Panc1 (cell line): ENCODE measurements at regions not wholly inside any gene's neighbourhood (a gene's known extent, or its start where the extent isn't known, plus 50 kb on each side); places are given as distances from the start of the nearest gene placed in this dataset.
"Not testable (repeated sequence)": the region's sequence is repeated elsewhere in the genome, so short reads cannot be mapped to it uniquely, and the experiment has no call there.

Experiments
- CTCF ChIP-seq: fragments of 450-650 bp; IDR thresholded peaks from 2 replicates; pipeline ENCODE4 v1.5.1; 2017; ENCODE audit warnings: mild to moderate bottlenecking
- POLR2AphosphoS5 ChIP-seq: IDR thresholded peaks from 2 replicates; pipeline ENCODE4 v1.6.1; 2012; ENCODE audit warnings: mild to moderate bottlenecking, low read depth, low read length, moderate library complexity
- REST ChIP-seq, 2 experiments: IDR thresholded peaks; 2 replicates each; pipeline ENCODE4 v1.6.1; 2011 to 2012; ENCODE audit warnings: low read depth in 2 of 2, control low read depth in 1 of 2, low read length in 1 of 2, mild to moderate bottlenecking in 1 of 2, moderate library complexity in 1 of 2; ENCODE audit not compliant: insufficient read depth in 1 of 2
- SIN3A ChIP-seq: IDR thresholded peaks from 2 replicates; pipeline ENCODE4 v1.6.1; 2012; ENCODE audit warnings: low read depth, mild to moderate bottlenecking, low read length, moderate library complexity, borderline replicate concordance; ENCODE audit not compliant: insufficient read depth

GRCh38 chr6:163747058-163747457 is 332.5 kb downstream of the QKI start:
- TF ChIP-seq CTCF; REST (IDR thresholded peaks at IDR 0.05; ENCODE audit: insufficient read depth in 1 of 2, low read depth in 2 of 2, low read length in 1 of 2); POLR2AphosphoS5; SIN3A: not testable (repeated sequence)
